Astrocyte (in vitro differentiated cells and primary cell): ENCODE measurements at regions not wholly inside any gene's neighbourhood (a gene's known extent, or its start where the extent isn't known, plus 50 kb on each side); places are given as distances from the start of the nearest gene placed in this dataset.

Source experiments
- DNase-seq: peaks from one replicate; pipeline ENCODE4 v3.0.0-alpha.2; 2010; ENCODE audit warnings: low read depth
- FAIRE-seq: peaks from 2 replicates; lab custom pipeline; 2011; peaks lifted over from hg19 to GRCh38; lab: Jason Lieb, UNC
- H2AFZ ChIP-seq: 2 replicates; pipeline ENCODE4 v1.6.0; 2012; ENCODE audit warnings: low read depth, low read length, inconsistent platforms
- H3K27ac ChIP-seq: 2 replicates; pipeline ENCODE4 v1.5.1; 2011; ENCODE audit warnings: low read depth, low read length, inconsistent platforms
- H3K27me3 ChIP-seq: 2 replicates; pipeline ENCODE4 v1.6.0; 2011; ENCODE audit warnings: low read length, inconsistent platforms; ENCODE audit not compliant: insufficient read depth
- H3K36me3 ChIP-seq: 2 replicates; pipeline ENCODE4 v1.5.1; 2011; ENCODE audit warnings: low read length, inconsistent platforms; ENCODE audit not compliant: insufficient read depth
- H3K4me1 ChIP-seq: 2 replicates; pipeline ENCODE4 v1.5.1; 2011; ENCODE audit warnings: low read length, inconsistent platforms; ENCODE audit not compliant: insufficient read depth
- H3K4me2 ChIP-seq: 2 replicates; pipeline ENCODE4 v1.6.0; 2012; ENCODE audit warnings: low read length, inconsistent platforms
- H3K4me3 ChIP-seq: 2 replicates; pipeline ENCODE4 v1.5.1; 2011; ENCODE audit warnings: low read depth, mild to moderate bottlenecking, low read length, inconsistent platforms; ENCODE audit not compliant: insufficient read depth
- H3K79me2 ChIP-seq: 2 replicates; pipeline ENCODE4 v1.6.0; 2012; ENCODE audit warnings: mild to moderate bottlenecking, low read length, inconsistent platforms; ENCODE audit not compliant: insufficient read depth
- H3K9ac ChIP-seq: 2 replicates; pipeline ENCODE4 v1.6.0; 2012; ENCODE audit warnings: mild to moderate bottlenecking, low read length, inconsistent platforms
- H3K9me3 ChIP-seq: 2 replicates; pipeline ENCODE4 v1.5.1; 2012; ENCODE audit warnings: low read depth, mild to moderate bottlenecking, low read length, inconsistent platforms; ENCODE audit not compliant: insufficient read depth
- H4K20me1 ChIP-seq: 2 replicates; pipeline ENCODE4 v1.6.0; 2012; ENCODE audit warnings: low read length, inconsistent platforms; ENCODE audit not compliant: insufficient read depth
- H3K27ac Mint-ChIP-seq: one replicate; pipeline ENCODE4 v1.8.0; 2021; ENCODE audit warnings: mild to moderate bottlenecking, mixed read lengths; ENCODE audit not compliant: unreplicated experiment
- H3K27me3 Mint-ChIP-seq: one replicate; pipeline ENCODE4 v1.8.0; 2021; ENCODE audit warnings: low read depth, mixed read lengths; ENCODE audit not compliant: unreplicated experiment
- H3K36me3 Mint-ChIP-seq: one replicate; pipeline ENCODE4 v1.8.0; 2021; ENCODE audit warnings: low read depth, mixed read lengths; ENCODE audit not compliant: unreplicated experiment
- H3K4me1 Mint-ChIP-seq: one replicate; pipeline ENCODE4 v1.8.0; 2021; ENCODE audit warnings: low read depth, mixed read lengths; ENCODE audit not compliant: unreplicated experiment
- H3K4me3 Mint-ChIP-seq: one replicate; pipeline ENCODE4 v1.8.0; 2021; ENCODE audit warnings: mild to moderate bottlenecking, moderate library complexity, mixed read lengths; ENCODE audit not compliant: unreplicated experiment
- H3K9me3 Mint-ChIP-seq: one replicate; pipeline ENCODE4 v1.8.0; 2021; ENCODE audit warnings: mild to moderate bottlenecking, mixed read lengths; ENCODE audit not compliant: unreplicated experiment
- EZH2 ChIP-seq: IDR thresholded peaks from 2 replicates; pipeline ENCODE4 v1.6.1; 2012; ENCODE audit warnings: mild to moderate bottlenecking, low read length, inconsistent platforms; ENCODE audit not compliant: insufficient read depth
- TF ChIP-seq, protein P1 (sequence below): IDR thresholded peaks from 2 replicates; pipeline ENCODE4 v1.5.1; 2011; ENCODE audit warnings: low read depth, mild to moderate bottlenecking, inconsistent platforms, low read length, moderate library complexity; ENCODE audit not compliant: insufficient read depth

DNA sequence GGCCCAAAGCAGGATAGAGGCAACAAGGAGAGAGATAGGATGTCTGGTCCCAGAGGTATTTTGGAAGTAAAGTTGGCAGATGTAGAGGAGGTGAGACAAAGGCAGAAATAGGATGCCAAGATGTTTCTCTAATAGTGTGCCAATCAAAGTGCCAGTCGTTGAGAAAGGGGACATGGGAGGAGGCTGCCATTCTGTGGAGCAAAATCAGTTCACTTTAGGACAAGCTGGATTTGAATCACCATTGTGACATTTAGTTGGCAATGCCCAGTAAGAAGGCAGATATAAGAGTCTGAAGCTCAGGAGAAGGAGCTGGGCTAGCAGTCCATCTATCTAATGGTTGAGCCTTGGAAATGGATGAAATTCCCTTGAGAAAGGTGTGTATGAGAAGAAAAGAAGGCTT is 53.8 kb downstream of the ADRB2 start:
- H3K27ac Mint-ChIP-seq, result no peak overlapping the region
- H4K20me1 ChIP-seq, result no peaks in the 10 kb centered on the region
- no peaks in the 10 kb centered on the region for H3K9me3 Mint-ChIP-seq
- peaks cover 1% of the 10 kb centered on the region for H3K4me1 ChIP-seq
- no peaks in the 10 kb centered on the region for H3K27me3 Mint-ChIP-seq
- DNase-seq (no peak), FAIRE-seq (no peak)
- no peak overlapping the region for H2AFZ ChIP-seq
- no peaks in the 10 kb centered on the region for H3K36me3 Mint-ChIP-seq
- no peak overlapping the region for H3K27ac ChIP-seq
- no peaks in the 10 kb centered on the region for H3K27me3 ChIP-seq
- no peaks in the 10 kb centered on the region for H3K79me2 ChIP-seq
- no peak for TF ChIP-seq EZH2
- TF ChIP-seq, protein P1, sequence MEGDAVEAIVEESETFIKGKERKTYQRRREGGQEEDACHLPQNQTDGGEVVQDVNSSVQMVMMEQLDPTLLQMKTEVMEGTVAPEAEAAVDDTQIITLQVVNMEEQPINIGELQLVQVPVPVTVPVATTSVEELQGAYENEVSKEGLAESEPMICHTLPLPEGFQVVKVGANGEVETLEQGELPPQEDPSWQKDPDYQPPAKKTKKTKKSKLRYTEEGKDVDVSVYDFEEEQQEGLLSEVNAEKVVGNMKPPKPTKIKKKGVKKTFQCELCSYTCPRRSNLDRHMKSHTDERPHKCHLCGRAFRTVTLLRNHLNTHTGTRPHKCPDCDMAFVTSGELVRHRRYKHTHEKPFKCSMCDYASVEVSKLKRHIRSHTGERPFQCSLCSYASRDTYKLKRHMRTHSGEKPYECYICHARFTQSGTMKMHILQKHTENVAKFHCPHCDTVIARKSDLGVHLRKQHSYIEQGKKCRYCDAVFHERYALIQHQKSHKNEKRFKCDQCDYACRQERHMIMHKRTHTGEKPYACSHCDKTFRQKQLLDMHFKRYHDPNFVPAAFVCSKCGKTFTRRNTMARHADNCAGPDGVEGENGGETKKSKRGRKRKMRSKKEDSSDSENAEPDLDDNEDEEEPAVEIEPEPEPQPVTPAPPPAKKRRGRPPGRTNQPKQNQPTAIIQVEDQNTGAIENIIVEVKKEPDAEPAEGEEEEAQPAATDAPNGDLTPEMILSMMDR, result no peak
- no peaks in the 10 kb centered on the region for H3K9me3 ChIP-seq
- H3K9ac ChIP-seq, result no peak overlapping the region
- no peak overlapping the region for H3K4me3 ChIP-seq
- H3K4me1 Mint-ChIP-seq, result peaks cover 2% of the 10 kb centered on the region
- H3K4me2 ChIP-seq, result no peak overlapping the region
- H3K36me3 ChIP-seq, result no peaks in the 10 kb centered on the region
- no peak overlapping the region for H3K4me3 Mint-ChIP-seq

- Histone ChIP-seq H2AFZ (no peak overlapping the region), H3K36me3 (no peaks in the 10 kb centered on the region), H3K79me2 (no peaks in the 10 kb centered on the region), H3K9me3 (no peaks in the 10 kb centered on the region), H3K9ac (no peak overlapping the region), H3K27me3 (no peaks in the 10 kb centered on the region), H4K20me1 (no peaks in the 10 kb centered on the region), H3K4me1 (no peaks in the 10 kb centered on the region), H3K27ac (no peak overlapping the region), H3K4me3 (no peak overlapping the region), H3K4me2 (no peak overlapping the region)
- Mint-ChIP-seq H3K4me3 (no peak overlapping the region), H3K27ac (no peak overlapping the region), H3K27me3 (no peaks in the 10 kb centered on the region), H3K9me3 (no peaks in the 10 kb centered on the region), H3K36me3 (no peaks in the 10 kb centered on the region), H3K4me1 (no peaks in the 10 kb centered on the region)
- TF ChIP-seq, protein P1, result no peak
- TF ChIP-seq EZH2, result no peak
- FAIRE-seq (no peak), DNase-seq (no peak)
Observed at GRCh38 chr5:148880696-148881095, 54.3 kb downstream of the ADRB2 start.

- no peak overlapping the region for H3K27ac ChIP-seq
- FAIRE-seq, result no peak
- TF ChIP-seq, protein P1, result no peak
- TF ChIP-seq EZH2, result no peak
- H3K4me2 ChIP-seq, result no peak overlapping the region
- no peaks in the 10 kb centered on the region for H3K27me3 ChIP-seq
- H3K4me3 Mint-ChIP-seq, result no peak overlapping the region
- no peaks in the 10 kb centered on the region for H3K9me3 Mint-ChIP-seq
- H3K9me3 ChIP-seq, result no peaks in the 10 kb centered on the region
- no peak overlapping the region for H3K4me3 ChIP-seq
- H2AFZ ChIP-seq, result no peak overlapping the region
- no peaks in the 10 kb centered on the region for H4K20me1 ChIP-seq
- H3K4me1 ChIP-seq, result no peaks in the 10 kb centered on the region
- H3K27ac Mint-ChIP-seq, result no peak overlapping the region
- H3K27me3 Mint-ChIP-seq, result no peaks in the 10 kb centered on the region
- no peaks in the 10 kb centered on the region for H3K36me3 ChIP-seq
- DNase-seq, result no peak
- no peaks in the 10 kb centered on the region for H3K79me2 ChIP-seq
- H3K4me1 Mint-ChIP-seq, result no peaks in the 10 kb centered on the region
- no peak overlapping the region for H3K9ac ChIP-seq
- no peaks in the 10 kb centered on the region for H3K36me3 Mint-ChIP-seq
Observed at GRCh38 chr5:148882332-148882731, 55.9 kb downstream of the ADRB2 start.
